ENCODE measurements at regions not wholly inside any gene's neighbourhood (a gene's known extent, or its start where the extent isn't known, plus 50 kb on each side); places are given as distances from the start of the nearest gene placed in this dataset.

- H3K79me2 ChIP-seq (ENCODE audit: insufficient read depth): no peaks in the 10 kb centered on the region
- no peaks in the 10 kb centered on the region for H4K20me1 ChIP-seq (ENCODE audit: insufficient read depth)
- H3K9me2 ChIP-seq: no peaks in the 10 kb centered on the region
- POLR2A ChIA-PET: no interaction called here
- CTCF ChIA-PET: no interaction called here
- H3K4me2 ChIP-seq: no peak overlapping the region
- no peaks in the 10 kb centered on the region for H3K4me1 ChIP-seq (ENCODE audit: control insufficient read depth in 1 of 2, insufficient read depth in 2 of 2, low read depth in 1 of 2, low read length in 1 of 2)
- no peaks in the 10 kb centered on the region for H3K9me3 ChIP-seq
- WGBS (ENCODE audit: low lambda C conversion rate): 68% methylated on average over 2 of the region's 2 CpGs
- no peak for DNase-seq
- no peak overlapping the region for H3K27ac ChIP-seq (ENCODE audit: low read depth in 2 of 2, low read length in 1 of 2)
- no peaks in the 10 kb centered on the region for H3K36me3 ChIP-seq (replicated peaks in 1 of 2; ENCODE audit: control insufficient read depth in 1 of 2, insufficient read depth in 2 of 2, low read length in 1 of 2)
- no peak overlapping the region for H3K9ac ChIP-seq
- no peaks in the 10 kb centered on the region; the same call in 1 of the 2 replicates for H3K27me3 ChIP-seq (ENCODE audit: insufficient read depth)
- no peak overlapping the region for H3K4me3 ChIP-seq (ENCODE audit: low read depth in 2 of 2, low read length in 1 of 2)
- no peaks in the 10 kb centered on the region for H3F3A ChIP-seq (replicated peaks; ENCODE audit: insufficient read depth)
- H2AFZ ChIP-seq (ENCODE audit: low read depth): no peak overlapping the region
- no peak for TF ChIP-seq NFIC (IDR thresholded peaks at IDR 0.05; ENCODE audit: borderline replicate concordance)
- TF ChIP-seq POLR2AphosphoS5 (IDR thresholded peaks at IDR 0.05; ENCODE audit: low read depth, low read length): no peak
- no peak for TF ChIP-seq RXRA (IDR thresholded peaks at IDR 0.05; ENCODE audit: borderline replicate concordance, low read depth)
- TF ChIP-seq IRF3 (IDR thresholded peaks at IDR 0.05; ENCODE audit: low read depth, low read length): no peak
- TF ChIP-seq TEAD4 (IDR thresholded peaks at IDR 0.05; ENCODE audit: borderline replicate concordance, insufficient read depth): no peak
- TF ChIP-seq TCF12 (IDR thresholded peaks at IDR 0.05): no peak
- TF ChIP-seq GABPA (IDR thresholded peaks at IDR 0.05; ENCODE audit: low read depth): no peak
- TF ChIP-seq SMC3 (IDR thresholded peaks at IDR 0.05; ENCODE audit: low read depth, low read length): no peak
- TF ChIP-seq CHD2 (IDR thresholded peaks at IDR 0.05; ENCODE audit: low read length, partially characterized antibody): no peak
- no peak for TF ChIP-seq PBX3 (IDR thresholded peaks at IDR 0.05)
- TF ChIP-seq, protein P1, sequence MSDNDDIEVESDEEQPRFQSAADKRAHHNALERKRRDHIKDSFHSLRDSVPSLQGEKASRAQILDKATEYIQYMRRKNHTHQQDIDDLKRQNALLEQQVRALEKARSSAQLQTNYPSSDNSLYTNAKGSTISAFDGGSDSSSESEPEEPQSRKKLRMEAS (IDR thresholded peaks at IDR 0.05; ENCODE audit: low read depth): no peak
- TF ChIP-seq SIN3A (IDR thresholded peaks at IDR 0.05; ENCODE audit: borderline replicate concordance, low read depth, low read length): no peak
Measured at GRCh38 chr2:65790676-65790935, 358.2 kb upstream of the SPRED2 start.

- Histone ChIP-seq H3K9me2 (no peaks in the 10 kb centered on the region), H3K4me2 (no peak overlapping the region), H3K27ac (ENCODE audit: low read depth in 2 of 2, low read length in 1 of 2) (no peak overlapping the region), H3K4me1 (ENCODE audit: control insufficient read depth in 1 of 2, insufficient read depth in 2 of 2, low read depth in 1 of 2, low read length in 1 of 2) (no peaks in the 10 kb centered on the region), H4K20me1 (ENCODE audit: insufficient read depth) (no peaks in the 10 kb centered on the region), H3F3A (replicated peaks; ENCODE audit: insufficient read depth) (no peaks in the 10 kb centered on the region), H3K9me3 (no peaks in the 10 kb centered on the region), H3K27me3 (ENCODE audit: insufficient read depth) (no peaks in the 10 kb centered on the region; the same call in 1 of the 2 replicates), H2AFZ (ENCODE audit: low read depth) (no peak overlapping the region), H3K9ac (no peak overlapping the region), H3K79me2 (ENCODE audit: insufficient read depth) (no peaks in the 10 kb centered on the region), H3K4me3 (ENCODE audit: low read depth in 2 of 2, low read length in 1 of 2) (no peak overlapping the region), H3K36me3 (replicated peaks in 1 of 2; ENCODE audit: control insufficient read depth in 1 of 2, insufficient read depth in 2 of 2, low read length in 1 of 2) (no peaks in the 10 kb centered on the region)
- CTCF ChIA-PET: interaction anchor here (0.7 kb wide), 1 partner anchor 11 kb away, joined by 3 read pairs; no protein-coding TSS in a partner anchor
- 80% methylated on average over 23 of the region's 30 CpGs for WGBS (ENCODE audit: low lambda C conversion rate)
- POLR2A ChIA-PET: no interaction called here
- DNase-seq: no peak
- no peak for TF ChIP-seq CHD2 (IDR thresholded peaks at IDR 0.05; ENCODE audit: low read length, partially characterized antibody)
- no peak for TF ChIP-seq SIN3A (IDR thresholded peaks at IDR 0.05; ENCODE audit: borderline replicate concordance, low read depth, low read length)
- no peak for TF ChIP-seq FOXJ3 (CRISPR knock-in tag; IDR thresholded peaks at IDR 0.05)
- no peak for TF ChIP-seq NFIC (IDR thresholded peaks at IDR 0.05; ENCODE audit: borderline replicate concordance)
- no peak for TF ChIP-seq MXI1 (IDR thresholded peaks at IDR 0.05; ENCODE audit: low read depth, low read length)
- no peak for TF ChIP-seq TCF12 (IDR thresholded peaks at IDR 0.05)
- no peak for TF ChIP-seq TEAD4 (IDR thresholded peaks at IDR 0.05; ENCODE audit: borderline replicate concordance, insufficient read depth)
- TF ChIP-seq FOSL2 (IDR thresholded peaks at IDR 0.05; ENCODE audit: borderline replicate concordance, low read depth): no peak
- no peak for TF ChIP-seq JUND (IDR thresholded peaks at IDR 0.05)
- TF ChIP-seq RFX5 (IDR thresholded peaks at IDR 0.05; ENCODE audit: low read length): no peak
- TF ChIP-seq, protein P2, sequence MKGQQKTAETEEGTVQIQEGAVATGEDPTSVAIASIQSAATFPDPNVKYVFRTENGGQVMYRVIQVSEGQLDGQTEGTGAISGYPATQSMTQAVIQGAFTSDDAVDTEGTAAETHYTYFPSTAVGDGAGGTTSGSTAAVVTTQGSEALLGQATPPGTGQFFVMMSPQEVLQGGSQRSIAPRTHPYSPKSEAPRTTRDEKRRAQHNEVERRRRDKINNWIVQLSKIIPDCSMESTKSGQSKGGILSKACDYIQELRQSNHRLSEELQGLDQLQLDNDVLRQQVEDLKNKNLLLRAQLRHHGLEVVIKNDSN (IDR thresholded peaks at IDR 0.05; ENCODE audit: borderline replicate concordance, low read depth): no peak
Measured at GRCh38 chr2:65789923-65790675, 357.7 kb upstream of the SPRED2 start.
